HEK293T (cell line): ENCODE measurements at regions not wholly inside any gene's neighbourhood (a gene's known extent, or its start where the extent isn't known, plus 50 kb on each side); places are given as distances from the start of the nearest gene placed in this dataset.
A peak's percentile ranks its signal among the peaks of the same experiment; 100 is the strongest.

Source experiments
- CTCF ChIA-PET: fragments of 350-600 bp; formaldehyde crosslinking; extraction: SDS; loops from one replicate; lab custom pipeline; 2021; ENCODE audit warnings: antibody characterized with exemption, inconsistent platforms; lab: Yijun Ruan, JAX
- POLR2A ChIA-PET: fragments of 350-600 bp; formaldehyde crosslinking; extraction: SDS; loops from one replicate; lab custom pipeline; 2020; ENCODE audit warnings: antibody characterized with exemption, inconsistent platforms; lab: Yijun Ruan, JAX
- DNase-seq: peaks from one replicate; pipeline ENCODE4 v3.0.0; 2012; ENCODE audit warnings: mixed read lengths; ENCODE audit errors: extremely low spot score
- ARNT ChIP-seq: fragments of 450-650 bp; IDR thresholded peaks from 2 replicates; pipeline ENCODE4 v1.6.1; 2017; ENCODE audit warnings: mild to moderate bottlenecking
- BHLHE40 ChIP-seq: fragments of 450-650 bp; IDR thresholded peaks from 2 replicates; pipeline ENCODE4 v1.6.1; 2016; ENCODE audit warnings: mild to moderate bottlenecking, moderate library complexity, borderline replicate concordance
- CTBP1 ChIP-seq: fragments of 450-650 bp; IDR thresholded peaks from 2 replicates; pipeline ENCODE4 v1.6.1; 2016; ENCODE audit warnings: borderline replicate concordance
- ELF4 ChIP-seq: fragments of 450-650 bp; IDR thresholded peaks from 2 replicates; pipeline ENCODE4 v1.6.1; 2017; ENCODE audit warnings: antibody characterized with exemption
- FOXA1 ChIP-seq: fragments of 450-650 bp; IDR thresholded peaks from 2 replicates; pipeline ENCODE4 v1.6.1; 2016; ENCODE audit warnings: mild to moderate bottlenecking
- FOXK2 ChIP-seq: fragments of 450-650 bp; IDR thresholded peaks from 2 replicates; pipeline ENCODE4 v1.6.1; 2016; ENCODE audit warnings: mild to moderate bottlenecking
- FOXM1 ChIP-seq: fragments of 450-650 bp; IDR thresholded peaks from 2 replicates; pipeline ENCODE4 v1.6.1; 2017; ENCODE audit warnings: mild to moderate bottlenecking, borderline replicate concordance
- HDGF ChIP-seq: fragments of 450-650 bp; IDR thresholded peaks from 2 replicates; pipeline ENCODE4 v1.6.1; 2017; ENCODE audit warnings: antibody characterized with exemption, borderline replicate concordance
- L3MBTL2 ChIP-seq: fragments of 450-650 bp; conservative IDR thresholded peaks from 2 replicates; pipeline ENCODE4 v1.6.1; 2016; ENCODE audit warnings: mild to moderate bottlenecking
- LEF1 ChIP-seq: fragments of 450-650 bp; IDR thresholded peaks from 2 replicates; pipeline ENCODE4 v1.6.1; 2017; ENCODE audit warnings: mild to moderate bottlenecking, borderline replicate concordance
- SP1 ChIP-seq: fragments of 450-650 bp; IDR thresholded peaks from 2 replicates; pipeline ENCODE4 v1.6.1; 2017
- SUZ12 ChIP-seq: fragments of 450-650 bp; IDR thresholded peaks from 2 replicates; pipeline ENCODE4 v1.6.1; 2016; ENCODE audit warnings: mild to moderate bottlenecking
- TARDBP ChIP-seq: fragments of 450-650 bp; IDR thresholded peaks from 2 replicates; pipeline ENCODE4 v1.6.1; 2016
- ZNF384 ChIP-seq: fragments of 450-650 bp; IDR thresholded peaks from 2 replicates; pipeline ENCODE4 v1.6.1; 2016
- TF ChIP-seq, protein P1 (sequence below): fragments of 450-650 bp; IDR thresholded peaks from 2 replicates; pipeline ENCODE4 v1.6.1; 2016

DNA sequence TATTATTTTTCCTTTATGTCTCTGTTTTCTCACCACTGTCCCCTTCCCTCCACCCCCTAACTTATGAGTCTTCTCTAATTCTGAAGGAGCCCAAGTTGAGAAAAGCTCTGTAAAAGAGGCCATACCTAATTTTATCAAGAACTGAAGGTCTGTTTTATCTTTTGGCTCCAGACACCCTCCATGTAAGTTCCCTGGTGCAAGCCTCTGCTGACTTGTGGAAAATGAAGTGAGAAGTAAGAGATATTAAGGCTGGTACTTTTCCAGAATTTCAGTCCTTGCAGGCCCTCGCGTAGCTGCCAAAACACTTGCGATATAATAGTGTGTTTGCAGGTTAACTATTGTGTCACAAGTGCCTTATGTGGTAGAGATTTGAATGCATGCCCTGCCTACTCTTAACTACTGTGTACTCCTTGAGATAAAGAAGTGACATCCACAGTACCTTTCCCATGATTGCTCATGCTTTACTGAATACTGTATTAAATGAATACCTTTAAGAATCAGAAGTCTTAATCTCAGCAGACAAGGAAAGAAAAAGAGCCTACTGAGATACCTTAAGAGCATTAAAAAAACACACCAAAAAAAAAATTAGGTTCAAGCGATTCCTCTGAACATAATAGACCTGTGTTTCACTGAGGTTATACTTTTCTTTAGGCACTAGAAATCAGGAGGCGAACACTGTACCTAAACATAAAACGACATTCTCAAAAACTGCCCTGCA is 143.6 kb upstream of the ZNF184 start:
- DNase-seq = no peak
- CTCF ChIA-PET = interaction anchor here (2.2 kb wide), 1 partner anchor 7 kb away, joined by 13 read pairs; no protein-coding TSS in a partner anchor
- TF ChIP-seq SUZ12 = no peak
- no peak for TF ChIP-seq ARNT
- no peak for TF ChIP-seq FOXA1
- TF ChIP-seq, protein P1, sequence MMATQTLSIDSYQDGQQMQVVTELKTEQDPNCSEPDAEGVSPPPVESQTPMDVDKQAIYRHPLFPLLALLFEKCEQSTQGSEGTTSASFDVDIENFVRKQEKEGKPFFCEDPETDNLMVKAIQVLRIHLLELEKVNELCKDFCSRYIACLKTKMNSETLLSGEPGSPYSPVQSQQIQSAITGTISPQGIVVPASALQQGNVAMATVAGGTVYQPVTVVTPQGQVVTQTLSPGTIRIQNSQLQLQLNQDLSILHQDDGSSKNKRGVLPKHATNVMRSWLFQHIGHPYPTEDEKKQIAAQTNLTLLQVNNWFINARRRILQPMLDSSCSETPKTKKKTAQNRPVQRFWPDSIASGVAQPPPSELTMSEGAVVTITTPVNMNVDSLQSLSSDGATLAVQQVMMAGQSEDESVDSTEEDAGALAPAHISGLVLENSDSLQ = no peak
- no peak for TF ChIP-seq FOXM1
- TF ChIP-seq ELF4 = no peak
- TF ChIP-seq LEF1 = no peak
- TF ChIP-seq TARDBP = no peak
- no peak for TF ChIP-seq FOXK2
- TF ChIP-seq L3MBTL2 = no peak
- TF ChIP-seq ZNF384 = no peak
- TF ChIP-seq SP1 = no peak
- TF ChIP-seq HDGF = no peak
- POLR2A ChIA-PET = interaction anchor here (0.6 to 1.7 kb wide), 8 partner anchors 7 to 282 kb away, joined by 3 to 10 read pairs (median 4); no protein-coding TSS in a partner anchor

DNA sequence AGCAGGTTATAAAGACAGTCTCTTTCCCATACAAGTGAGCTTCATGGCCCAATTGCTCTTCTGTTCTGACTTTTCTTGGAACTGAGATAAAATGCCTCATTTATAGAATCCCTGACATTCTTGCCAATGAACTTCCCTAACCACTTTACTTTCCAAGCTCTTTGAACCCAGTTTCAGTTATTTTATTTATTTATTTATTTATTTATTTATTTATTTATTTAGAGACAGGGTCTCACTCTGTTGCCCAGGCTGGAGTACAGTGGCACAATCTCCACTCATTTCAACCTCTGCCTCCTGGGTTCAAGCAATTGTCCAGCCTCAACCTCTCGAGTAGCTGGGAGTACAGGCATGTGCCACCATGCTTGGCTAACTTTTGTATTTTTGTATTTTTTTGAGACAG is 138.5 kb upstream of the ZNF184 start:
- no peak for TF ChIP-seq ELF4
- TF ChIP-seq TARDBP = no peak
- no peak for TF ChIP-seq ARNT
- TF ChIP-seq BHLHE40 = no peak
- TF ChIP-seq LEF1 = no peak
- no peak for TF ChIP-seq SP1
- ChIA-PET POLR2A (interaction anchor here (1.4 kb wide), 1 partner anchor 360 kb away, joined by 3 read pairs; no protein-coding TSS in a partner anchor), CTCF (no interaction called here)

DNA sequence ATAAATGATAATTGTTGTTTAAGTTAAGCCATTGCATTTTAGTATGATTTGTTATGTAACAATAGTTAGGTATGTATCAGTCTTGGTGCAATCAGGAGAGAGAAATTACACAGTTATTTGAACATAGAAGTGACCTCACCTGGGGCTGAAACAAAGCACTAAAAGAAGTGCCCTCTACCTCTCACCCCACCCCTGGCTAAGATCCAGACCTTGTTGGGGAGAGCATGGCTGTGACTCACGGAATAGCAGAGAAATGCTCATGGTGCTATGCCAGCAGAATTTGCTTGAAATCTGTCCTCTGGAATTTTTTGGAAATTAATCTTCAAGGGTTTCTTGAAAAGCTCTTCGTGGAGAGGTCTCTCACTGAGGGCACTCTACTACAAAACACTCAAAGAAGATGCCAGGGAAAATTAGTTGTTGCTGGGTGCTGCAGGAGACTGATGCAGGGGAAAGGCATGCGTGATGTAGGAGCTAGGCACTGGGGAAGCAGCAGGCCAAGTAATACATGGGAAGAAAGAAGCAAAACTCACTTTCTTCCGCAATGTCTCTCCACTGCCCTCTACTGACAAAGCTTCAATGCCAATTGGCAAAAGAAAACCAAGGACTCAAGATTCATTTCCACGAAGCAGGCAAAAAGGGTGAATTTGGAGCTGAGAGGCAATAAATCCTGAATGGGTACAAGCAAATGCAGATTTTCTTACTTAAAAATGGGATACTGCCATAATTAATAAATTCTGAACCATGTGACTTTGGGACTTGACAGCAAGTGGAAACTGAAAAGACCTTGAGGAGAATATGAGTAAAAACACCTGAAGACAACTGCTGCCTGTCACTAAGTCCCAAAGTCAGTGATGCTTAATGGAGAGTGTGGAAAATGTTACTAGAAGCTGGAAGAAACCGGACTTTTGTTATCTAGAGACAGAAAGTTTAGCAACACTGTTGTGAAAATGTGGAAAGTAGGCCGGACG is 136.3 kb upstream of the ZNF184 start:
- peak; percentile 47 for DNase-seq
- POLR2A ChIA-PET = interaction anchor here (0.9 to 1.2 kb wide), 3 partner anchors 8 to 91 kb away, joined by 3 to 9 read pairs (median 4); no protein-coding TSS in a partner anchor

More for the DNA sequence above, 138.5 kb upstream of the ZNF184 start:
- no peak for DNase-seq

DNA sequence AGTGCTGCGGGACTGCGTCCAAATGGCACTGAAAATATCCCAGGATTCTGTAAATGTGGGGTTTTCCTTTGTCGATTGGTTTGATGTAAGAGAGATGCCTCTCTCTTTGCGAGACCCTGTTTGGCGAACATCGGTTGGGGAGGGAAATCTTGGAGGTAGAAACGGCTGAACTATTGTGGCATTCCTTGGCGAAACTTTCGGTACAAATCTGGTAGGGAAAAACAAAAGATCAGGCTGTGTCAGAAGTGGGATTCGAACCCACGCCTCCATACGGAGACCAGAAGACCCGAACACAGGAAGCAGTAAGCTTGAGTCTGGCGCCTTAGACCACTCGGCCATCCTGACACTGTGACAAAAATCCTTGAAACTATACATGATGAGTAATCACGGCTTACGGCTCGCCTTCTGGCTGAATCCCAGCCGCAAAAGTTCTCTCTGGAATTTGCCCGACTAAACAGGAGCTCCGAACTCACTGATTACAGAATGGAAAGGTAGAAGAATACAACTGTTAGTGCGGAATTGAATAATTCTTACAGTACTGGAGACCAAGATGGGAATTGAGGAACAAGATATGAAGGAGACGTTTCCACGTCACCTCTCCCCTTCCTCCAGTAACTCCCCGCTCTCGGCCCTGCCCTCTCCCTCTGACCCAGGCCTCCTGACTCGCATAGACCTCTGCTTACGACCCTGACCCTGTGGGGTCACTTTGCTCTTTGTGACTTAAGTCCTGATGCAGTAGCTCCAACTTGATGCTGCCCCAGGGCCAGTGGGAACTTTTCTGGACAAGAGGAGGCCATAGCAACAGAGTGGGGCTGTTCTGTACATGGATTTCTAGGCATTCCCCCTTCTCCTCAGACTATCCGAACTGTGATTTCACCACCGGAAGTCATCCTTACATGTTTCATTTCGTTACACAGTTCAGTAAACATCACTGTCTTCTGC is 132.8 kb upstream of the ZNF184 start:
- CTCF ChIA-PET = interaction anchor here (1.2 kb wide), 1 partner anchor 87 kb away, joined by 3 read pairs; no protein-coding TSS in a partner anchor
- DNase-seq = peak; percentile 55
- POLR2A ChIA-PET = interaction anchor here (0.8 to 1.6 kb wide), 10 partner anchors 10 to 232 kb away, joined by 3 to 10 read pairs (median 4); a partner anchor contains a TSS
- TF ChIP-seq LEF1 (no peak), CTBP1 (0 out of 2 replicates have a peak, but pooled peaks have one; percentile 20), HDGF (peak; percentile 61; the same call in 1 of the 2 replicates)

More for the DNA sequence above, 136.3 kb upstream of the ZNF184 start:
- TF ChIP-seq ZNF384 = no peak
- TF ChIP-seq, protein P1 = peak; percentile 22; the same call in 1 of the 2 replicates
- CTCF ChIA-PET = interaction anchor here (0.7 to 1.8 kb wide), 10 partner anchors 9 to 880 kb away, joined by 3 to 13 read pairs (median 4); no protein-coding TSS in a partner anchor

DNA sequence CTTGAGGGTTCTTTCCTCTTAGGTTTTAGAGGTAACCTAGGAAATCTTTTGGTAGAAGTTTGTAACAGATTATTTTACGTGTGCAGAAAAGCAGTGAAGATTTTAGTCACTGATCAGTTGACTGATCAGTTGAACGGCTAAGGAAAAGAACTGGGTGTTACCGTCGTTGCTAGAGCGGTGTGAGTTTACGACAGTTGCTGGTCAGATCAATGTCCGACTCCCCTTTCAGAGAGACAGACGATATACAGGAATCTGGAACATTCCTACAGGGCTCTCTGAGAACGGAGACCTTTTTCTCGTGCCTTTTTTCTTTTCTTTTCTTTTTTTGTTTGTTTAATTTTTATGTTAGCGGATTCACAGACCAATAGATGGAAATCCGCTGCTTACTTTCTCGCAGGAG is 132.1 kb upstream of the ZNF184 start:
- ChIA-PET POLR2A (interaction anchor here (0.8 to 1.6 kb wide), 7 partner anchors 12 to 233 kb away, joined by 3 to 10 read pairs (median 5); a partner anchor contains a TSS), CTCF (interaction anchor here (0.7 to 1.2 kb wide), 2 partner anchors 52 to 86 kb away, joined by 3 read pairs; no protein-coding TSS in a partner anchor)
- peak; percentile 46; the same call in 1 of the 2 replicates for TF ChIP-seq L3MBTL2
- TF ChIP-seq ZNF384 = no peak
- peak; percentile 25 for DNase-seq

DNA sequence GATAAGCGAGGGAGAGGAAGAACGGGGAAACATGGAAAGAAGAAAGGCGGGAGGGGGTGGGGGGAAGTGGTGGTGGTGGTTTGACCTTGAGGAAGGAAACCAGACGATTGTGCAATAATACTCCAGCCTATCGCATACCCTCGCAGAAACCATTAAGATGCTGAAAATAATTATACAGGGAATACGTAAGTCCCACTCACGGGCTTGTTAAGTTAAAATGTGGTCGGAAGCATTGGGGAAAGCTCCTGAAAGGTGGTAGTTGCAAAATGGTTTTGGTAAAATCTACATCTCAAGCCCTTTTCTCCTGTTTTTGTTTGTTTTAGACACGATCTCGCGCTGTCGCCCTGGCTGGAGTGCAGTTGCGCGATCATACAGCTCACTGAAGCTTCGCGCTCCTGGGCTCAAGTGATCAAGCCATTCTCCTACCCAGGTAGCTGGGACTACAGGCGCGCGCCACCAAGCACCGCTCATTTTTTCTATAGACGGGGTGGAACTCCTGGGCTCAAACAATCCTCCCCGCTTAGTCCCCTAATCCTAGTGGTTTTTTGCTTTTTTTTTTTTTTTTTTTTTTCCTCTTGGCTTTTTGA is 128.9 kb upstream of the ZNF184 start:
- POLR2A ChIA-PET = interaction anchor here (0.6 to 2.0 kb wide), 16 partner anchors 8 to 1291 kb away, joined by 3 to 10 read pairs (median 4); a partner anchor contains a TSS
- no peak for TF ChIP-seq TARDBP
- peak; percentile 95 for TF ChIP-seq ZNF384
- TF ChIP-seq SUZ12 = no peak
- TF ChIP-seq L3MBTL2 = peak; percentile 57
- no peak for TF ChIP-seq LEF1
- 0 out of 2 replicates have a peak, but pooled peaks have one; percentile 31 for TF ChIP-seq CTBP1
- DNase-seq = peak; percentile 37
- CTCF ChIA-PET = interaction anchor here (1.0 kb wide), 2 partner anchors 10 to 151 kb away, joined by 3 read pairs; no protein-coding TSS in a partner anchor
